Esophagus squamous epithelium (tissue), 4 donors: ENCODE measurements at regions not wholly inside any gene's neighbourhood (a gene's known extent, or its start where the extent isn't known, plus 50 kb on each side); places are given as distances from the start of the nearest gene placed in this dataset.

Experiments used
- POLR2A ChIP-seq, 4 donors: fragments of 450-650 bp; IDR thresholded peaks; one replicate each; pipeline ENCODE4 v1.6.1; 2017; ENCODE audit warnings: antibody characterized with exemption in 4 of 4, mild to moderate bottlenecking in 4 of 4, moderate library complexity in 3 of 4
- TF ChIP-seq, protein P1 (sequence below), 6 experiments: fragments of 450-650 bp in 4 of 6; fragments of 200-600 bp in 2 of 6; sonication (generic) in 2 of 6; IDR thresholded peaks; one replicate each; pipeline ENCODE4 v1.5.1; 2016 to 2019; ENCODE audit warnings: antibody characterized with exemption in 6 of 6, mild to moderate bottlenecking in 4 of 6, moderate library complexity in 4 of 6

GRCh38 chr16:65624229-65624628 lies 502.4 kb upstream of the CDH11 start:
- TF ChIP-seq, protein P1, sequence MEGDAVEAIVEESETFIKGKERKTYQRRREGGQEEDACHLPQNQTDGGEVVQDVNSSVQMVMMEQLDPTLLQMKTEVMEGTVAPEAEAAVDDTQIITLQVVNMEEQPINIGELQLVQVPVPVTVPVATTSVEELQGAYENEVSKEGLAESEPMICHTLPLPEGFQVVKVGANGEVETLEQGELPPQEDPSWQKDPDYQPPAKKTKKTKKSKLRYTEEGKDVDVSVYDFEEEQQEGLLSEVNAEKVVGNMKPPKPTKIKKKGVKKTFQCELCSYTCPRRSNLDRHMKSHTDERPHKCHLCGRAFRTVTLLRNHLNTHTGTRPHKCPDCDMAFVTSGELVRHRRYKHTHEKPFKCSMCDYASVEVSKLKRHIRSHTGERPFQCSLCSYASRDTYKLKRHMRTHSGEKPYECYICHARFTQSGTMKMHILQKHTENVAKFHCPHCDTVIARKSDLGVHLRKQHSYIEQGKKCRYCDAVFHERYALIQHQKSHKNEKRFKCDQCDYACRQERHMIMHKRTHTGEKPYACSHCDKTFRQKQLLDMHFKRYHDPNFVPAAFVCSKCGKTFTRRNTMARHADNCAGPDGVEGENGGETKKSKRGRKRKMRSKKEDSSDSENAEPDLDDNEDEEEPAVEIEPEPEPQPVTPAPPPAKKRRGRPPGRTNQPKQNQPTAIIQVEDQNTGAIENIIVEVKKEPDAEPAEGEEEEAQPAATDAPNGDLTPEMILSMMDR (IDR thresholded peaks at IDR 0.05), result no peak
- no peak for TF ChIP-seq POLR2A (IDR thresholded peaks at IDR 0.05)
